DMS53 treated with DMSO at 0.1 percent for 48 hours (cell line): ENCODE measurements at regions not wholly inside any gene's neighbourhood (a gene's known extent, or its start where the extent isn't known, plus 50 kb on each side); places are given as distances from the start of the nearest gene placed in this dataset.
"Not testable (repeated sequence)": the region's sequence is repeated elsewhere in the genome, so short reads cannot be mapped to it uniquely, and the experiment has no call there.

Experiments
- DNase-seq: peaks from one replicate; lab custom pipeline; 2025; ENCODE audit not compliant: unreplicated experiment; lab: John Stamatoyannopoulos, UW

GRCh38 chr22:48722661-48723060 lies 1105.0 kb downstream of the BRD1 start:
- no peak for DNase-seq

- DNase-seq, result no peak
Observed at GRCh38 chr22:48721395-48721669, 1106.3 kb downstream of the BRD1 start.

- DNase-seq, result no peak
Observed at GRCh38 chr22:48720662-48721394, 1106.8 kb downstream of the BRD1 start.

- no peak for DNase-seq
Observed at GRCh38 chr22:48719978-48720661, 1107.6 kb downstream of the BRD1 start.

GRCh38 chr22:48718818-48719500 lies 1108.7 kb downstream of the BRD1 start:
- no peak for DNase-seq

- no peak for DNase-seq
Observed at GRCh38 chr22:48717883-48718817, 1109.5 kb downstream of the BRD1 start.

- DNase-seq, result no peak
Observed at GRCh38 chr22:48717076-48717810, 1110.4 kb downstream of the BRD1 start.

GRCh38 chr22:48716154-48716553 lies 1111.5 kb downstream of the BRD1 start:
- not testable (repeated sequence) for DNase-seq

GRCh38 chr22:48715511-48715910 lies 1112.2 kb downstream of the BRD1 start:
- no peak for DNase-seq

- no peak for DNase-seq
Observed at GRCh38 chr22:48714231-48714630, 1113.4 kb downstream of the BRD1 start.

GRCh38 chr22:48713272-48714205 lies 1114.1 kb downstream of the BRD1 start:
- DNase-seq, result no peak

- no peak for DNase-seq
Observed at GRCh38 chr22:48712558-48713271, 1115.0 kb downstream of the BRD1 start.

- DNase-seq, result no peak
Observed at GRCh38 chr22:48711669-48712068, 1116.0 kb downstream of the BRD1 start.

- no peak for DNase-seq
Observed at GRCh38 chr22:48711031-48711431, 1116.6 kb downstream of the BRD1 start.

GRCh38 chr22:48710410-48710809 lies 1117.3 kb downstream of the BRD1 start:
- no peak for DNase-seq

GRCh38 chr22:48709976-48710375 lies 1117.7 kb downstream of the BRD1 start:
- no peak for DNase-seq

- no peak for DNase-seq
Observed at GRCh38 chr22:48709453-48709852, 1118.2 kb downstream of the BRD1 start.

- no peak for DNase-seq
Observed at GRCh38 chr22:48708558-48709245, 1119.0 kb downstream of the BRD1 start.
